ENCODE measurements at regions not wholly inside any gene's neighbourhood (a gene's known extent, or its start where the extent isn't known, plus 50 kb on each side); places are given as distances from the start of the nearest gene placed in this dataset.
"Not testable (repeated sequence)": the region's sequence is repeated elsewhere in the genome, so short reads cannot be mapped to it uniquely, and the experiment has no call there.

DNA sequence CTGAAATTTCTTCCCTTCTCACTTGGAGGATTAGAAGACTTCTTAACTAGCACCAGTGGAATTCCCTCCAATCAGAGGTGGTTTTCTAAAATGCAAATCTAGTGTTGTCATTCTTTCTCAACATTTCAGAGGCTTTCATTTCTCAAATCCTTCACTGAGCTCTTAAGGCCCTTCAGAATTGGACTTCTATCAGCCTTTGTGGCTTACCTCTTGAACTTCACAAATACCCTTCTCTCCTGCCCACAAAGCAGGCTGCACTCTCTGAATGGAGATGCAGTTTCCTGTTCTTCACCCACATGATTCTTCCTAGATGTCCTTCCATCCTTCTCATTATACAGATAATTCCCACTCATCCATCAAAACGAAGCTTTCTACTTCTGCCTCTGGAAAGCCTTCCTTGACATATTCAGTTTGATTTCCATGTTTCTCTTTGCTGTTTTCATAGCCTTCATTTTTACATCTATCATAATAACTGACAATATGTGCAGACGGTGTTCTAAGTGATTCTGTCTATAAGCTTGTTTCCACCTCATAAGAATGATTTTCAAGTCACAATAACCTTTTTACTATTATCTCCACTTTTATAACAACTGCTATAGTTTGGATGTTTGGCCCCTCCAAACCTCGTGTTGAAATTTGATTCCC lies 123.1 kb upstream of the GPR12 start:
- no peak for DNase-seq

DNA sequence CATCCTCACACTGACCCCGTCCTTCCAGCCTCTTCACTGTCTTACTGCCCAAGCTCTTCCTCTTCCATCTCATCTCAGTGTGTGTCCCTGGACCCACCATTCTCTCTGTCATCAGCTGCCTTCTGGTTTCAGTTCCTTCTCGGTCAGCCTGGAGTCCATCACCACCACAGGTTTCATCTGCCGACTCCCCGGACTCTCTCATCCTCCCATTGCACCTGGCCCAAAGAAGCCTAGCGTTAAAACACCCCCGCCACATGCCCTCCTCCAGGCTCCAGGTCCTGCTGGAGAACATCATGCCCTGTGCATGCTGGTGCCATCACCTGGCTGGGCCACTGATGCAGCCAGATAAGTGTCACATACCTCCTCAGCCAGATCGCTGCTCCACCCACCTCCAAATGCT lies 122.1 kb upstream of the GPR12 start:
- DNase-seq = no peak

GRCh38 chr13:26881154-26881553 lies 120.6 kb upstream of the GPR12 start:
- DNase-seq = no peak

- no peak for DNase-seq
These were observed 120.1 kb upstream of the GPR12 start for GRCh38 chr13:26880735-26881134.

DNA sequence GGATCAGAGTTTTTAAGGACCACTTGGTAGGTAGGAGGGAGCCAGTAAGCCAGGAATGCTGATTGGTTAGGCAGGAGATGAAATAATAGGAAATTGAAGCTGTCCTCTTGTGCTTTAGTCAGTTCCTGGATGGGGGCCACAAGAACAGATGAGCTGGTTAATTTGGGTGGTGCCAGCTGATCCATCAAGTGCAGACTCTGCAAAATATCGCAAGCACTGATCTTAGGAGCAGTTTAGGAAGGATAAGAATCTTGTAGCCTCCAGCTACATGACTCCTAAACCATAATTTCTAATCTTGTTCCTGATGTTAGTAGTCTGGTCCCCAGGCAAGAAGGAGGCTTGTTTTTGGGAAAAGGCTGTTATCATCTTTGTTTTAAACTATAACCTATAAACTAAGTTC lies 117.9 kb upstream of the GPR12 start:
- DNase-seq = no peak

DNA sequence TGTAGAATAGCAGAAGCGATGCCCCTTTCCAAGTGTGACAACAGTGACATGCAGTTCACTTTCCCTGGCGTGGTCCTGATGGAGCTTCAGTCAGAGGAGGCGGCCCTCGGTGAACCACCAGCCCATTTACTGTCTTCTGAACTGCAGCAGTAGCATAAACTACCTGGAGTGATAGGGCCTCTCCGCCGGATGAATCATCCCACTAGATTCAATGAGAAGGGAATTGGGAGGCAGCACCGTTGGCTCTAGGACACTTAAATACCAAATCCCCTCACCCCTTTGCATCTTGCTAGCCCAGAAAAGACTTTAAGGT lies 112.8 kb upstream of the GPR12 start:
- DNase-seq = no peak

DNA sequence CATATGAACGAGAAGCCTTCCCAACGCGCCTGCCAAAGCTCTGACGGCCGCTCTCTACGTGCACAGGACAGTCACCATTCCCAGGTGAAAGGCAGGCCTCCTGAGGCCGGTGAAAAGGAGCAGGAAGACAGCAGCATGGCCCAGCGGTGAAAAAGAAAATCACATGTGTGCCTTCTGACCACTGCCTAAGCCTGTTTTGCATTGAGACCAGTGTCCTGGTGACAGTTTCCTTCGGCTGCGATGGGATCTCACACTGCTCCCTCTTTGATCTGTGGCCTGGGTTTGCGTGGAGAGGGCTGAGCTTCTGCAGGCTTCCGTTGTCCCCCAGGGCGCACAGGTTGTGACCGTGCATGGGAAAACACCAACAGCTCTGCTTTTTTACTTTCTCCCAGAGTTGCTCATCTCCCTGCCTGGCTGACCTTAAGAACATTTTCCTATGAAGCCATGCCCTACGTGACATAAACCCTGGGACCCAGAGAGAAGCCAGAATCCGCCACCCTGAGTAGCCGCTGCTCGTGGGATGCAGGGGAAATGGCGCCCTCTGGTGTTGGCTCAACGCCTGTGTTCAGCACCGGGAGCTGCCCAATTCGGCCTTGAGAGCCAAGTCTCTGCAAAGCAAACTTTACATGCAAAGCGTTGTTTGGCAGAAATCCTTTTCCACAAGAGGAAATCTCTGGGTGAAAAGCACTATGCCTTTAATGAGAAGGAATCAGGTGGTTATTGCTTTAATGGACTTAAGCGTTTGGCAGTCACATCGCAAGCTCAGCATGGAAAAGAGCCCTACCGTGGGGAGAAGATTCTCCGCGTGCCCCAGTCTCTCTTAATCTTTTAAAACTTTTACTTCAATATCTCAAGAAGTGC lies 112.2 kb upstream of the GPR12 start:
- peak; percentile 45 for DNase-seq

GRCh38 chr13:26867451-26868091 lies 107.0 kb upstream of the GPR12 start:
- DNase-seq = peak; percentile 22

GRCh38 chr13:26864576-26864975 lies 104.0 kb upstream of the GPR12 start:
- no peak for DNase-seq

DNA sequence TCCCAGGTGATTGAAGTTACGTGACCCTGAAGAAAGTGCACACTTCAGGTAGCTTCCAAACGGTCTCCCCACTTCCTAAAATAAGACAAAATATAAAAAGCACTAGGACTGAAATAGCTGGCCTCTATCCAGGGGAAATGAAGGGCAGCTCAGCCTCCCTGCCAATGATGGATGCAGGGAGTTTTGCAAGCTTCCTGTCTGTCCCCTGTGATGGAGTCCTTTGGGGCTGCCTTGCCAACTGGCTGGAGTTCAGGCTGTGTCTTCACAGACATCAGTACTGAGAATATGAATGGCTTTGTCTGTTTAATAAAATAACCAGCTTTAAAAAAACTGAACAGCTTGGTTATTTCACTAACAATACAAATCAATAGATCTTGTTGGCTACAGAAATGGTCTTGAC lies 101.4 kb upstream of the GPR12 start:
- DNase-seq = no peak

- no peak for DNase-seq
These were observed 95.3 kb upstream of the GPR12 start for GRCh38 chr13:26855921-26856320.

DNA sequence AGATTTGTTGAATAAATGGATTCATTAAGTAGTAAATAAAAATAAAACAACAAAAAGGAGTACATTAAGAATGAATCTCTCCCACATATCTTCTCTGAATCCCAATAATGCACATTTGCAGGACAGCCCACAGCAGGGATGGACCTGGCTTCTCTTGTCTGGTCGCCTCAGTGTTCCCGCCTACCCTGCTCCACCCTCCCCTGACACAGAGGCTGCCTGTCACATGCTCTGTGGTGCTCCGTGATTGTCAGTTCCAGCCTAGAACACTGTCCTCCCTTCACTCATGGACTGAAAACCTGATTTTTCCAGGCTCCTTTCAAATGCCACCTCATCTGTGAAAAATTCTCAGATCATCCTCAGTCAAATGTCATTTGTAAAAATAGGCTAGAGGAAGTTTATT lies 94.5 kb upstream of the GPR12 start:
- no peak for DNase-seq

DNA sequence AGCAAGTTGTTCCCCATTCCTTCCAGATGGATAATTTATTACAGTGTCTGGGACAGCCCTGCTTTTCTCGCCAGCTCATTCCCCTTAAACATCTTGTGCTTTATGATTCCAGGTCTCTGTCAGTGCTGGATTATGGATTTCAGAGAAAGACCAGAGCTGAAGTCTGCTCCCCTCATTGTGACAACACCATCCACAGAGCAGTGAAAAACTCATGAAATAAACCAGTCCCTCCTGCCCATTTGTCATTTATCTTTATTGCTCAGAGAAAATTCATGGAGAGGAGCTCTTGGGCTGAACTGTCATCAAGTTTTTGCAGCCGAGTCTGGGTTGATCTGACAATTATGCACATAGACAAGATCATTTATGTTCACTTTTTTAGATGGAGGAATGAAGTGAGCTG lies 92.7 kb upstream of the GPR12 start:
- DNase-seq = no peak

DNA sequence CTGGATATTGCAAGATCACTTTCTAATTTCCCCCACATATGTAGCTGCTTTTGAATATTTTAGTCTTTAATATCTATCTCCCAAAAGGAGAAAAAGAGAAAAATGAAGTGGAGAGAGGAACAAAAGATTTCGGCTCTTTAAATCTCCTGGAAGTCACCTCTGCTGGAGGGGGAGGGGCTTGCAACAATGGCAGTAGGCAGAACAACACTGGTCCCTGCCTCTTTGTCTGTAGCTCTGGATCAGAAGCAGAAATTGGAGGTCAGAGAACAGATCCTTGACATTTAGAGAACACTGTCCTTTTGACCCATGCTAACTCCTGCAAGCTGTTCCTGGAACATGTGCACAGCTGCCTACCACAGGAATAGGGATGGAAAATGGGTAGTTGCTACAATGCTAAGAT lies 86.7 kb upstream of the GPR12 start:
- no peak for DNase-seq

DNA sequence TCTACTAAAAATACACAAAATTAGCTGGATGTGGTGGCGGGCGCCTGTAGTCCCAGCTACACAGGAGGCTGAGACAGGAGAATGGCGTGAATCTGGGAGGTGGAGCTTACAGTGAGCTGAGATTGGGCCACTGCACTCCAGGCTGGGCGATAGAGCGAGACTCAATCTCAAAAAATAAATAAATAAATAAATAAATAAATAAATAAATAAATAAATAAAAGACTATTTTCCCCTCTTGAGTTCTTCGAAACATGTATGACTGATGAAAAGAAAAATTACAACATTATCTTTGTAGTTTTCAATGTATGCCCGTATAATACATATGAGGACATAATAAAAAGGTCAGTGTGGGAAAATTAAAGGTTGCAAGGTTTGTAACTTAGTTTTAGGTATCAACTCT lies 84.5 kb upstream of the GPR12 start:
- DNase-seq = not testable (repeated sequence)

- DNase-seq = no peak
These were observed 79.1 kb upstream of the GPR12 start for GRCh38 chr13:26839682-26840081.

DNA sequence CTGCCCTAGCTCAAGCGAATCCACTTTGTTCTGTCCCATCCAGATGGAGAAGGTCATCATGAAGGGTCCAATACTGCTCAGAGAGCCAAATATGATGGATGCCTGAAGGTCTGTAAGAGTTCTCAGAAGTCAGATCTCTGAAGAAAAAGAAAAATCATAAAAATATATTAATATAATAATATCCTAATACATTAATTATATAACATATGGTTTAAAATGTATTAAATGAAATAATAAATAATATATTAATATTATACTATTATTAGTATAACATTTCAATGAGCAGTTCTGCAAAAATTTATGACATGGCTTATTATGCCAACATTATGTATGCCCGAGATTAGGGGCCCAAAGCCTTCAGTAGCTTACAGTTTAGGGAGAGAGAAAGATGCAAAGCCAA lies 78.2 kb upstream of the GPR12 start:
- DNase-seq = no peak

GRCh38 chr13:26837997-26838396 lies 77.4 kb upstream of the GPR12 start:
- no peak for DNase-seq

- no peak for DNase-seq
These were observed 76.5 kb upstream of the GPR12 start for GRCh38 chr13:26837102-26837501.

DNA sequence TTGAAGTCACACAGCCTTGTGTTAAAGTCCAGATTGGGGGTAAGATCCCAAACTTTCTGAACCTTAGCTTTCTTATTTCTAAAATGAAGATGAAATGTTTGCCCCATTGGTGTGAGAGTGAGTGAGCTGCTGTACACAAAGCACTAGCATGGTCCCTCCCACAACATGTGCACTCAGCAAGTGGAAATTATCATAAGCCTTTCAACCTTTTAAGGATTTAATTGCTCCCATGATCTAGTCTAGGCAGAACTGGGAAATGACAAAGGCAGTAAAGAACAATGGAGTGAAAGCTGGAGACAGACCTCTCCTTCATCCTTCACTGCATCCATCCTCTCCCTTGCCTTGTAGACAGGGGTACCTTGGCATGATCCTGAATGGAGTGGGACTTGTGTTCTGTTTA lies 76.0 kb upstream of the GPR12 start:
- no peak for DNase-seq

- no peak for DNase-seq
These were observed 74.1 kb upstream of the GPR12 start for GRCh38 chr13:26834646-26835045.

GRCh38 chr13:26831336-26831908 lies 70.8 kb upstream of the GPR12 start:
- DNase-seq = no peak

DNA sequence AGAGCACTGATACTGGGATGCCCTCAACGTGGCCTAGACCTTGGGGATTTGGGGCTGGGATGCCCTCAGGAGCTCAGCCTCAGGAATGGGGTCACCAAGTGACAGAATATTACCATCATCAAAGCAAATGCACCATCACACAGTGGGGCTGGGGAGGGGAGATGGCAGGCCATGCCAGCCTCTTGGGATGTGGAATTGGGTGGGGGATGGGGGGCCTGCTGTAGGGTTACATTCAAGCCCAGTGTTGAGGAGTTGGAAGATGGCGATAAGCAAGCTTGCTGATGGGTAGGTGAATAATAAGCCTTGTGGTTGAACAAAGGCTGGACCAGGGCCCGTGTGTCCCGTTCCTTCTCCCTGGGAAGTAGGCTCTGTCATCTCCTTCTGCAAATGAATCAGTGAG lies 69.1 kb upstream of the GPR12 start:
- no peak for DNase-seq

GRCh38 chr13:26824581-26824980 lies 64.0 kb upstream of the GPR12 start:
- DNase-seq = no peak
